DOHH2 (cell line): ENCODE measurements at regions not wholly inside any gene's neighbourhood (a gene's known extent, or its start where the extent isn't known, plus 50 kb on each side); places are given as distances from the start of the nearest gene placed in this dataset.

Source experiments
- CTCF ChIP-seq: fragments of 200-600 bp; sonication (generic); IDR thresholded peaks from one replicate; pipeline ENCODE4 v1.5.1; 2014; ENCODE audit warnings: antibody characterized with exemption, mild to moderate bottlenecking, low read depth, low read length; ENCODE audit not compliant: poor library complexity, severe bottlenecking
- EZH2phosphoT487 ChIP-seq: fragments of 200-600 bp; sonication (generic); IDR thresholded peaks from 2 replicates; pipeline ENCODE4 v1.6.1; 2017; ENCODE audit warnings: borderline replicate concordance, mild to moderate bottlenecking, antibody characterized with exemption, low read length, moderate library complexity, mixed read lengths

GRCh38 chr7:96927131-96927530 lies 78.2 kb upstream of the DLX6 start:
- TF ChIP-seq CTCF: no peak
- TF ChIP-seq EZH2phosphoT487: no peak
